Suprapubic skin (tissue), 4 donors: ENCODE measurements at regions not wholly inside any gene's neighbourhood (a gene's known extent, or its start where the extent isn't known, plus 50 kb on each side); places are given as distances from the start of the nearest gene placed in this dataset.

Source experiments
- CTCF ChIP-seq, 2 donors: fragments of 200-600 bp in 1 of 2; fragments of 450-650 bp in 1 of 2; sonication (generic) in 1 of 2; IDR thresholded peaks; one replicate each; pipeline ENCODE4 v1.5.1; 2016 to 2019; ENCODE audit warnings: antibody characterized with exemption in 2 of 2, mild to moderate bottlenecking in 1 of 2, moderate library complexity in 1 of 2
- EP300 ChIP-seq: sonication (generic); formaldehyde crosslinking; IDR thresholded peaks from one replicate; pipeline ENCODE4 v1.6.1; 2017; ENCODE audit warnings: antibody characterized with exemption
- POLR2A ChIP-seq, 2 donors: fragments of 450-650 bp; IDR thresholded peaks; one replicate each; pipeline ENCODE4 v1.6.1; 2017; ENCODE audit warnings: antibody characterized with exemption in 2 of 2, mild to moderate bottlenecking in 2 of 2, moderate library complexity in 2 of 2
- POLR2AphosphoS5 ChIP-seq, 3 donors: sonication (generic); formaldehyde crosslinking; IDR thresholded peaks; one replicate each; pipeline ENCODE4 v1.6.1; 2017; ENCODE audit warnings: antibody characterized with exemption in 3 of 3

DNA sequence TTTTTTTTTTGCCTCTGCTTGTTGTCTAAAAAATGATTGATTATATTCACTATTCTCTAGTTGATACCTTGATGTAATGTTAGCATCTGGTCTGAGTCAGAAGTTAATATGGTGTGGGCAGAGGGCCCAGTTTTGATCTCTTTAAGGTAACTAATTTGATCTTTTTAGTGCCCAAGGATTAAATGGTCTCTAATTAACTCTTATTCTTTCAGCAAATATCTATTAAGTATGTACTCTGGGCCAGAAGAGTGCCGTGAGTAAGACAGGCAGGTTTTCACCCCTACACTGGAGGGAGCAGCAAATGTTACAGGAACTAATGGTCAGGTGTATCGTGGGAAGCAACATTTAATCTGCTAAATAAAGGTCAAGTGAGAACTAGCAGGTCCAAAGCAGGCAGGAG lies 144.6 kb upstream of the COL1A2 start:
- TF ChIP-seq POLR2AphosphoS5 (IDR thresholded peaks at IDR 0.05) (no peak), CTCF (IDR thresholded peaks at IDR 0.05) (no peak), EP300 (no peak), POLR2A (IDR thresholded peaks at IDR 0.05) (no peak)
